SK-N-SH (cell line): ENCODE measurements at regions not wholly inside any gene's neighbourhood (a gene's known extent, or its start where the extent isn't known, plus 50 kb on each side); places are given as distances from the start of the nearest gene placed in this dataset.

Experiments
- CTCF ChIP-seq: fragments of 200-600 bp; sonication (generic); IDR thresholded peaks from 2 replicates; pipeline ENCODE4 v1.6.1; 2017; ENCODE audit warnings: antibody characterized with exemption, mild to moderate bottlenecking, moderate library complexity
- GABPA ChIP-seq: IDR thresholded peaks from 2 replicates; pipeline ENCODE4 v1.4.0; 2012; ENCODE audit warnings: low read depth, mild to moderate bottlenecking
- MXI1 ChIP-seq: IDR thresholded peaks from 2 replicates; pipeline ENCODE4 v1.6.1; 2012; ENCODE audit warnings: mild to moderate bottlenecking, low read depth, low read length, improper control_type of control experiment
- POLR2AphosphoS5 ChIP-seq: IDR thresholded peaks from 2 replicates; pipeline ENCODE4 v1.6.1; 2012; ENCODE audit warnings: low read depth, low read length
- RAD21 ChIP-seq: IDR thresholded peaks from 2 replicates; pipeline ENCODE4 v1.6.1; 2012; ENCODE audit warnings: mild to moderate bottlenecking, low read length
- SIN3A ChIP-seq: IDR thresholded peaks from 2 replicates; pipeline ENCODE4 v1.6.1; 2012; ENCODE audit warnings: low read depth, mild to moderate bottlenecking, low read length, moderate library complexity, borderline replicate concordance
- YY1 ChIP-seq: IDR thresholded peaks from 2 replicates; pipeline ENCODE4 v1.4.0; 2012; ENCODE audit warnings: low read depth, mild to moderate bottlenecking
- TF ChIP-seq, protein P1 (sequence below): IDR thresholded peaks from 2 replicates; pipeline ENCODE4 v1.4.0; 2012; ENCODE audit warnings: low read depth
- TF ChIP-seq, protein P2 (sequence below): IDR thresholded peaks from 2 replicates; pipeline ENCODE4 v1.4.0; 2012; ENCODE audit warnings: low read depth, borderline replicate concordance
- TF ChIP-seq, protein P3 (sequence below): IDR thresholded peaks from 2 replicates; pipeline ENCODE4 v1.6.1; 2012; ENCODE audit warnings: mild to moderate bottlenecking, low read depth, low read length, moderate library complexity

DNA sequence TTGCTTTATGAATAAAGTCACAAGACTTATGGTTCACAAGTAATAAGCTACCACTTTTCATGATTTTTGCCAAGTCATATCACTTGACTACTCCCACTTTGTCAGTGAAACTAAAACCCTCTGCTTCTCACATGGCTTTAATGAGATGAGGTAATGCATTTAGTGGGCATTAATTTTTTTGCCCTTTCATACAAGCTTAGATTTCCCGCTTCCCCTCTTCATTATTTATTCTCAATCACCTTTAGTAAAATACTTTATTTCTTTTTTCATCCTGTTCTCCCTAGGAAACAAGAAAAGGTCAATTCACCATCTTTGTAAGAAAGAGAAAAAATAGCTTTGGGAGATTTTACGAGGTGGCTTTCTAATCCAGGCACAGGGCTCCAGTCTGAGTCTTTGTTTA, 109.6 kb upstream of the STARD3NL start:
- TF ChIP-seq CTCF (no peak), SIN3A (no peak), POLR2AphosphoS5 (no peak), RAD21 (no peak), YY1 (no peak), MXI1 (no peak), GABPA (no peak)
- TF ChIP-seq, protein P1, sequence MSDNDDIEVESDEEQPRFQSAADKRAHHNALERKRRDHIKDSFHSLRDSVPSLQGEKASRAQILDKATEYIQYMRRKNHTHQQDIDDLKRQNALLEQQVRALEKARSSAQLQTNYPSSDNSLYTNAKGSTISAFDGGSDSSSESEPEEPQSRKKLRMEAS, result no peak
- TF ChIP-seq, protein P2, sequence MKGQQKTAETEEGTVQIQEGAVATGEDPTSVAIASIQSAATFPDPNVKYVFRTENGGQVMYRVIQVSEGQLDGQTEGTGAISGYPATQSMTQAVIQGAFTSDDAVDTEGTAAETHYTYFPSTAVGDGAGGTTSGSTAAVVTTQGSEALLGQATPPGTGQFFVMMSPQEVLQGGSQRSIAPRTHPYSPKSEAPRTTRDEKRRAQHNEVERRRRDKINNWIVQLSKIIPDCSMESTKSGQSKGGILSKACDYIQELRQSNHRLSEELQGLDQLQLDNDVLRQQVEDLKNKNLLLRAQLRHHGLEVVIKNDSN, result no peak
- TF ChIP-seq, protein P3, sequence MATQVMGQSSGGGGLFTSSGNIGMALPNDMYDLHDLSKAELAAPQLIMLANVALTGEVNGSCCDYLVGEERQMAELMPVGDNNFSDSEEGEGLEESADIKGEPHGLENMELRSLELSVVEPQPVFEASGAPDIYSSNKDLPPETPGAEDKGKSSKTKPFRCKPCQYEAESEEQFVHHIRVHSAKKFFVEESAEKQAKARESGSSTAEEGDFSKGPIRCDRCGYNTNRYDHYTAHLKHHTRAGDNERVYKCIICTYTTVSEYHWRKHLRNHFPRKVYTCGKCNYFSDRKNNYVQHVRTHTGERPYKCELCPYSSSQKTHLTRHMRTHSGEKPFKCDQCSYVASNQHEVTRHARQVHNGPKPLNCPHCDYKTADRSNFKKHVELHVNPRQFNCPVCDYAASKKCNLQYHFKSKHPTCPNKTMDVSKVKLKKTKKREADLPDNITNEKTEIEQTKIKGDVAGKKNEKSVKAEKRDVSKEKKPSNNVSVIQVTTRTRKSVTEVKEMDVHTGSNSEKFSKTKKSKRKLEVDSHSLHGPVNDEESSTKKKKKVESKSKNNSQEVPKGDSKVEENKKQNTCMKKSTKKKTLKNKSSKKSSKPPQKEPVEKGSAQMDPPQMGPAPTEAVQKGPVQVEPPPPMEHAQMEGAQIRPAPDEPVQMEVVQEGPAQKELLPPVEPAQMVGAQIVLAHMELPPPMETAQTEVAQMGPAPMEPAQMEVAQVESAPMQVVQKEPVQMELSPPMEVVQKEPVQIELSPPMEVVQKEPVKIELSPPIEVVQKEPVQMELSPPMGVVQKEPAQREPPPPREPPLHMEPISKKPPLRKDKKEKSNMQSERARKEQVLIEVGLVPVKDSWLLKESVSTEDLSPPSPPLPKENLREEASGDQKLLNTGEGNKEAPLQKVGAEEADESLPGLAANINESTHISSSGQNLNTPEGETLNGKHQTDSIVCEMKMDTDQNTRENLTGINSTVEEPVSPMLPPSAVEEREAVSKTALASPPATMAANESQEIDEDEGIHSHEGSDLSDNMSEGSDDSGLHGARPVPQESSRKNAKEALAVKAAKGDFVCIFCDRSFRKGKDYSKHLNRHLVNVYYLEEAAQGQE, result no peak
